GM18511 (cell line): ENCODE measurements at regions not wholly inside any gene's neighbourhood (a gene's known extent, or its start where the extent isn't known, plus 50 kb on each side); places are given as distances from the start of the nearest gene placed in this dataset.
"Not testable (repeated sequence)": the region's sequence is repeated elsewhere in the genome, so short reads cannot be mapped to it uniquely, and the experiment has no call there.

ENCODE experiments used
- ATAC-seq: cut with Tn5 transposase; IDR thresholded peaks from one replicate; pipeline ENCODE4 v1.9.1; 2021; ENCODE audit warnings: mild to moderate bottlenecking, moderate library complexity; ENCODE audit not compliant: unreplicated experiment

- ATAC-seq = no peak
Measured at GRCh38 chr1:177648731-177649265, 321.1 kb downstream of the SEC16B start.

GRCh38 chr1:177648138-177648537 lies 321.7 kb downstream of the SEC16B start:
- ATAC-seq = no peak

GRCh38 chr1:177646757-177647730 lies 322.8 kb downstream of the SEC16B start:
- ATAC-seq = no peak

- peak; percentile 59 for ATAC-seq
Measured at GRCh38 chr1:177645491-177646190, 324.2 kb downstream of the SEC16B start.

GRCh38 chr1:177640687-177641086 lies 329.2 kb downstream of the SEC16B start:
- ATAC-seq = no peak

- not testable (repeated sequence) for ATAC-seq
Measured at GRCh38 chr1:177634151-177634550, 335.7 kb downstream of the SEC16B start.

GRCh38 chr1:177632923-177633615 lies 336.8 kb downstream of the SEC16B start:
- ATAC-seq = no peak

GRCh38 chr1:177631770-177632169 lies 338.1 kb downstream of the SEC16B start:
- no peak for ATAC-seq

- ATAC-seq = no peak
Measured at GRCh38 chr1:177629526-177629925, 340.3 kb downstream of the SEC16B start.

GRCh38 chr1:177627148-177627910 lies 342.5 kb downstream of the SEC16B start:
- ATAC-seq = no peak

GRCh38 chr1:177620636-177621190 lies 349.1 kb downstream of the SEC16B start:
- ATAC-seq = no peak

- ATAC-seq = no peak
Measured at GRCh38 chr1:177615251-177615650, 354.6 kb downstream of the SEC16B start.

GRCh38 chr1:177611402-177611801 lies 358.5 kb downstream of the SEC16B start:
- no peak for ATAC-seq

GRCh38 chr1:177609953-177610352 lies 359.9 kb downstream of the SEC16B start:
- no peak for ATAC-seq

- no peak for ATAC-seq
Measured at GRCh38 chr1:177600936-177601335, 368.9 kb downstream of the SEC16B start.

- ATAC-seq = no peak
Measured at GRCh38 chr1:177600321-177600720, 369.5 kb downstream of the SEC16B start.

GRCh38 chr1:177597393-177597792 lies 372.5 kb downstream of the SEC16B start:
- no peak for ATAC-seq

- no peak for ATAC-seq
Measured at GRCh38 chr1:177596485-177596884, 373.4 kb downstream of the SEC16B start.

GRCh38 chr1:177593105-177593504 lies 376.8 kb downstream of the SEC16B start:
- no peak for ATAC-seq

GRCh38 chr1:177592624-177593023 lies 377.2 kb downstream of the SEC16B start:
- ATAC-seq = no peak
